ENCODE measurements at regions not wholly inside any gene's neighbourhood (a gene's known extent, or its start where the extent isn't known, plus 50 kb on each side); places are given as distances from the start of the nearest gene placed in this dataset.
"Not testable (repeated sequence)": the region's sequence is repeated elsewhere in the genome, so short reads cannot be mapped to it uniquely, and the experiment has no call there.

DNA sequence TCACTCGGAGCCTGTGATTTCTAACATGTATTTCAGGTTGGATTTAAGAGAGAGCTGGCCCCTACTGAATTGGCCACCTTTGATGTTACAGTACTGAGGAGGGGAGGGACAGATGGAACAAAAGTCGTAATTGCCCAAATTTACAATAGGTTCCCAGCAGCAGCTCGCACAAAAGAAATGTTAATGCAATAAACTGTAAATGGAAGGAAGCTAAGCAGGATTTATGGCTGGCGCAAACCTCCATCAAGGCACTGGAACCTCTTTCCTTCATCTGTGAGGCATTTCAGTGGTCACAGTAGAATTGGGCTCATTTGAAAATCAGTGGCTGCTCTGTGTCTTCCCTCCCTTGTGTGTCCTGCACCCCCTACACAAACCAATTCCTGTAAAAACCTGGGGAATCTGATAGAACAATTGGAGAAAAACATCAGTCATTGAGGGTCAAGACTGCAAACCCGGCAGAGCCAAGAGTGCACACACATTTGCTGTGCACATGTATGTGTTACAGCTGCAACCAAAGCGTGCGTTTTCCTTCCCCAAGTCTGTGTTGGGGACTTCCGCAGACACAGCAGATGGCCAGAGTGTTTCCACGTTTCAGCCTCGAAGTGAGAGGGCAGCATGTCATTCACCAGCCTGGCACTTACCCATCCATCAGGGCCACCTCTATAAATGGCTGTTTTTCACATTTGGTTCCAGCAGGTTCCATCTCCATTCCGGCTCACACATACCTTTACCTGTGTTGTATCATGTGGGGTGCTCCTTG lies 192.8 kb downstream of the TM9SF2 start:
- no peak for DNase-seq

DNA sequence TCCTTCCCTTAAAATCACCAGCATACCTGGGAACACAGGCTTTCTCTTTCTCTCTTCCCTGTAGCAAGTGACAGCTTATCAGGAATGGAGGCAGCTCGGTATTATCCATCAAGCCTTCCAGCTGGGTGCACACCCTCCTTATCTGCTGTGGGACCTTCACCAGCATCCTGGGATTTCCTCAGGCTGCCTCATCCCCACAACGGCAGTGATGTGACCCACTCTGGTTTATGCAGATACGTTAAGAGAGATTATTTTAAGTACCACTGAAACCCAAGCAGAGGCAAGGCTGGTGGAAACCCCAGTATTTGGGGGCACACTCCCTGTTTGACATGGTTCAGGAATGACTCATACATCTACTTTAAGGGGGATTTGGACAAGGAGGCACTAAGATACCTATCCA lies 192.1 kb downstream of the TM9SF2 start:
- no peak for DNase-seq

DNA sequence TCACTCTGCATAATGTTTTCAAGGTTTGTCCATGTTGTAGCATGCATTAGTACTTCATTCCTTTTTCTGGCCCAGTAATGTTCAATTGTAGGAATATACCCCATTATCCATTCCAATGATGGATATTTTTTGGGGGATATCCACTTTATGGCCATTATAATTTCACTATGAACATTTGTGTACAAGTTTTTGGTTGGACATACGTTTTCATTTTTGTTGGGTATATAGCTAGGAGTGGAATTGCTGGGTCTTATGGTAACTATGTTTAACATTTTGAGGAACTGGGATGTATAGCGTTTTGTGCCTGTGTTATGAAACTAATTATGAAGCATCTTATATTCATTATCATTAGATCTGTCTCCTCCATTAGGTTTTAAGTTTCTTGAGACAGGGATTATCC lies 191.6 kb downstream of the TM9SF2 start:
- DNase-seq, result no peak

DNA sequence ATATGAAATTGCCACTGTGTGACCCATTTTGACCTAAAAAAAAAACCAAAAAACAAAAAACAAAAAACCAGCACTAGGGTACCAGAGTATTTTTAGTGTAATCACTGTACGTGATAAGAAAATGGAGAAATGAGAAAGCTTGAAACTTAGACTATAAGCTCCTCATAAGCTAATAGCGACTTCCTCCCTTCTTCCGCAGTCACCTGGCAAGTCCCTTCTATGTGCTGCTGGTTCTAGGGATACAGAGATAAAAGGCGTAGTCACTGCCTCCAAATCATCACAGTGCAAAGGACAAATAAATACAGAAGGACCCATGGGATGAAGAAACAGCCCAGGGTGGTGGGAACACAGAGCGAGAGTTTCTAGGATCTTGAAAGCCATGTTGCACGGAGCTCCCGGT lies 190.3 kb downstream of the TM9SF2 start:
- DNase-seq, result no peak

DNA sequence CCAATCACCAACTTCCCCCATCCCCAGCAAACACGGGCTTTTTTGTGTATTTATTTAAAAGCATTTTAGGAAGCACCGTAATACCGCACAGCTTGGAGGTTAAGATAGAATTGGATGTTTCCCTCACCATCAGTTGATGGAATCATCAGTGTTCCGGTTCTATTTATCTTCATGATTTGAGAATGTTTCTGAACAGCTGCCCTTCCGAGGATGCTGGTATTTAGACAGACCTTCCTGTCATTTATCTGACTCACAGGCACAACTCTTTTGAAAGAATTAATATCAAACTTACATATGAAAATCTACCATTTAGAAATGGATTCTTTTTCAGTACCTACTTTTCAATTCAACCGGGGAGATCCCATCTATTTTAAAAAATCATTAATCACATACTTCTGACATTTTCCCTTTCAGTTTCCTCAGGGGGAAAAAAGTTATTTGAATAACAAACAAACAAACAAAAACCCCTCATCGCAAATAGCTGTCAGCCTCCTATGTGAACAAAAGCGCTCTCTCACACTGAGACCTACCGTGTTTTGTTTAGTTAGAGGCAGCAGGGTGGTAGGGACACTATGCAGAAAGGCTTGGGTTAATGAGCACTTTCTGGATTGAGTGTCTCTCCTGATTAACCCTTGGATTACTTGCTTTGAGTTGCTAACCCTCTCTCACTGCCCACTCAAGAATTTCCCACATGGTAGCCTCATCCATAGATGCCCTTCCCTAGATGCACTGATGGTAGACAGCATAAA lies 189.3 kb downstream of the TM9SF2 start:
- DNase-seq, result no peak

DNA sequence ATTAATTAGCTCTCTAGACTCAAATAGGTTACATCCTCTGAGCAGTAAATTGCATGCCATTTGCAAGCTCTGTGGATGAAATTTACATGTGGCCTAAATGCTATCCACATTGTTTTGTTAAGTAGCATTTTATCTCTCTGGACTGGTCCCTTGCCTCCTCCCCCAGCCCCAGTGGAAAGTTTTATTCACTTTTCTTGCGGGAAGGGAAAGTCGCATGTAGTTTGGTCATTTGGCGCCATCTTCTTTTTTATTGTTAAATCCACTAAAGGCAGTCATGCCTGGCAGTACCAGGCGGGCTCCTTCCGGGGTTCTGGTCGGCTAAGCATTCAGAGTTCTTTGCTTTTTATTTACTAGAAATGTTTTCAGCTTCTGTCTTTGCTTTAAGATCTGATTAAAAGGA lies 188.7 kb downstream of the TM9SF2 start:
- no peak for DNase-seq

DNA sequence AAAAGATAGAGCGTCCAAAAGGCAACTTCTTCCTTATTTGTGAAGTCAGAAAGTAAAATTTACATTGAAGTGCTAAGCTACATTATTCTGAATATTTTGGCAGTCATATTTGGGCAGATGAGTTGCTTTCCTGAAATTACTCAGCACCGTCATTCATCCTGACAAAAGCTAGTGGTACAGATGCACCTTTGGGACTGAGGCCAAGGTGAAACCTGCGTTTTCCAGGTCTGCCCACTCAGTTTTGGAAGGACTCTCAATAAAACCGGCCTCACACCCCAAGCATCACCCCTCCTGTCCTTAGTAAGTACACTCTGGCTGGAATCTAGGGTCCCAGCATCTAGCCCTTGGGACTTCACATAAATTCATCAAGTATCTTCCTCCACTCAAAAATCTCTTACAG lies 187.5 kb downstream of the TM9SF2 start:
- no peak for DNase-seq

DNA sequence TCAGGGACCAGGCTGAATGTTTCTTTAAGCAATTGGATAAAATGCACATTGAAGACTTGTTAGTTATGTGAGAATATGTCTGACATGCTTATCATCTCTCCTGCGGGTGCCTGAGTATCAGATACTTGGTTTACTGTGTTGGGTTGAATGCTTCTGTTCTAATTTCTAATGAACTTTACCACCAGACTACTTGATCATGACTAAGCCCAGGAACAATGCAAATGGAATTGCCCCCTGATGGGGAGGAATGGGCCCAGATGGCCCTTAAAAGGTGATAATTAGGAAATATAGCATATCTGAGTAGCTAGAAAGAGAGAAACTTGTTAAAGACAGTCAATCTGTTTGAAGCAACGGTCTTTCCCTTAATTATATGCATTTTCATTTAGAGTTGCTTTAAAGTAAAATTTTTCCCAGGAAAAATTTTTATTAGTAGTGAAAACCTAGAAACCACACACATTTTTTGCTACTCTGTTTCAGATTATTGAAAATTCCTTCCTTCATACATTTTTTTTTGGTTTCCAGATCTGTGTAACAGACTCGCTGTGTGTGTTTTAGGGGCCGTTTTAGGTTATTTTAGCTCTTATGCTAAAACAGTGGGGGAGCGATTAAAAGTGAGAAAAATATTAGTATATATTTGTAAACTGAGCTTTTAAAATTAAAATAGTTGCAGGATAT lies 186.6 kb downstream of the TM9SF2 start:
- no peak for DNase-seq

DNA sequence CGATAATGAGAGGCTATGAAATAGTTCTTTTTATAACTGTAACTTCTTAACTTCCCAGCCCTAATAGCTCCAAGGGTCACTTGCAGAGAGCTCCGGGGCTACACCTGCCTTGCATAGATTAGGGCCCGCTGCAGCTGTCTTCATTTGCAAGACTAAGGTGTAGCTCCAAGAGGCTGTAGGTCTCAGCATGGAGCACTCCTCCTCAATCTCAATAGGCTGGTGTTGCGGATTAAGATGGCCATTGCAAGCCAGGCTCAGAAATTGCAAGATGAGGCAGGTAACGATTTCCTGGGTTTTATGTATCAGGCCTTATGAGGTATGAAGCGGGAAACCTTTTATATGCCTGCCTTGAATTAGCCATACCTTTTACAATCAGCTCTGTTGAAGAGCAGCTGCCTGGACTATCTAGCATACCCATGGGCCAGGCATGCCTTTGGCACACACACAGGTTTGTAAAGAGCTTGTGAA lies 185.7 kb downstream of the TM9SF2 start:
- DNase-seq, result no peak

DNA sequence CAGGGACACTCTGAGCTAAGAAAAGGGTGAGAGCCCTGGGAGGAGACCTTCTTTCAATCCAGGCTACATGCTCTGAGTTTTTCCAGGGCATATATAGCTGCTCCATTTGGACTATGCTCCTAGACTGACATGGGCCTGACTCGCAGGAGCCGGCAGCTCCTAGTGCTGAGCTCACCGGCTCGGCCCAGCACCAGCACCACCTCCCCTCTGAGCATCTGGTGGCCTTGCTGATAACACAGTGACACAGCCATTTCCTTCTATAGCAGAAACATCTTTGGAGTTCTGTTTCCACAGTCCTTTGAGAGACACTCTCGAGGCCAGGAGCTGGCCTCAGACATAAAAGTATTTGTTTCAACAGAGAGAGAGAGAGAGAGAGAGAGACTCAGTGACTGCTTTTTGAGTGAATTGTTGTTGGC lies 184.9 kb downstream of the TM9SF2 start:
- no peak for DNase-seq

DNA sequence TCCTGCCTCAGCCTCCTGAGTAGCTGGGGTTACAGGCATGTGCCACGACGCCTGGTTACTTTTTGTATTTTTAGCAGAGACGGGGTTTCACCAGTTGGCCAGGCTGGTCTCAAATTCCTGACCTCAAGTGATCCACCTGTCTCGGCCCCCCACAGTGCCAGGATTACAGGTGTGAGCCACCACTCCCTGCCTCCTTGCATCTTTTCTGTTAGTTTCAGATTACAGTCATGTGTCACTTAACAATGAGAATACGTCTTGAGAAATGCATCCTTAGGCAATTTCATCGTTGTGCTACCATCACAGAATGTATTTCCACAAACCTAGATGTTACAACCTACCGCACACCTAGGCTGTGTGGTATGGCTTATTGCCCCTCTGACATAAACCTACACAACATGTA lies 180.4 kb downstream of the TM9SF2 start:
- no peak for DNase-seq

DNA sequence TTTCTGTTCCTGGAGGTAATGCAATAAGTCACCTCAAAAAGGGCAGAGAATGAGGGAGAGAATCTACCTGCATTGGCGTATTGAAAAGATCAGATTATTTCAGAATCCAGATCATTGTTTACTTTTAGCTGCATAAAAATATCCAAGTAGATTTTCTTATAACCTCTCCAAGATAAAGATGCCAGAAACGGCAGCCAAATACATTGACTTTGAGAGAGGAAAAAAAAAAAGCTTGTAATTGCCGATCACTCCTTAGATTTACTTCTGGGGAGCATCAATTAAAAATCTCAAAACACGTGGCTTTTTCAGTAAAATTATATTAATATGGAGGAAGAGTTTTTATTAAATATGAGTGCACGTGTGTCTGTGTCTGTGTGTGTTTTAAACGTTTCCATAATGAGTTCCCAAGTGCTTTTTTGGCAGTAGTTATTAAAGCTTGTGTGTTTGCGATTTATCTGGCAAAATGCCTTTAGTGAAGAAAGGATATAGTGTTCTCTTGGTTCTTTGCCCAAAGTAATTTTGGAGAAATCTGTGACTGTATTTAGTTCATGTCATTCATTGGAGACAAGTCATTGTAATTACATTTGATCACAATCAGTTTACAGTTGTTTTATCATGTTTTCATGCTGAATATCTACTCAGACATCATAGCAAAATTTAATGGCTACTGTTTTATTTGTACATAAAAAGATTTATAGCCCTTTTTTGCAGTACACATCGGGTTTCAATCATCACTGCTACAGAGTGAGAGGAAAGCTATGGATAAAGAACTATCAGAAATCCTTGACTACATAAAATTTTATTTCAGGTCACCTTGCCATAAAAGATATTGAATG lies 176.1 kb downstream of the TM9SF2 start:
- no peak for DNase-seq

DNA sequence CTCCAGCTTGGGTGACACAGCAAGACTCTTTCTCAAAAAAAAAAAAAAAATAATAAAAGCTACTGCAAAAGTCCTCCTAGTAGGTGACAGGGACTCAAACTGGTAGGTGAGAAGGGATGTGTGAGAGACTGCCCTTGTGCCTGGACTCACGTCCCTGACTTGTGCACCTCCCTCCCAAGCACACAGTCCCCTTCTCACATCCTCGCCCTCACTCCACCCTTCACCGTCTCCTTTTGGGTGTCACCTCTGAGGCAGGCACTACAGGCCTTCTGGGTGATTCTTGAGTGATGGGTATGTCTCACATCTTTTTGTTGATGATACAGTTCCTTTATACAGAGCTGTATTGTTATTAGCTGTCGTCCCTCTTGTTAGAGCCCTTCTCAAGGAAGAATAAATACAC lies 170.5 kb downstream of the TM9SF2 start:
- no peak for DNase-seq

DNA sequence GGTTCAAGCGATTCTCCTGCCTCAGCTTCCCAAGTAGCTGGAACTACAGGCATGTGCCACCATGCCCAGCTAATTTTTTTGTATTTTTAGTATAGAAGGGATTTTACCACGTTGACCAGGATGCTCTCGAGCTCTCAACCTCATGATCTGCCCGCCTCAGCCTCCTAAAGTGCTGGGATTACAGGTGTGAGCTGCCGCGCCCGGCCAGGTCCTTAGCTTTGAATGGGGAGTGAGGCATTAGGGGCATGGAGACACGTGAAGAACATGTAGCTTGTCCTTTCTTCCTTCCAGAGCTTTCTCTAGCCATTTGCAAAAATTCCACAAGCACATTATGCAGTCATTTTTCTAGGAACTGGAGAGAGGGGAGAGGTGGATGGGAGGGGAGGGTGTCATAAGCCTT lies 167.8 kb downstream of the TM9SF2 start:
- DNase-seq, result not testable (repeated sequence)

DNA sequence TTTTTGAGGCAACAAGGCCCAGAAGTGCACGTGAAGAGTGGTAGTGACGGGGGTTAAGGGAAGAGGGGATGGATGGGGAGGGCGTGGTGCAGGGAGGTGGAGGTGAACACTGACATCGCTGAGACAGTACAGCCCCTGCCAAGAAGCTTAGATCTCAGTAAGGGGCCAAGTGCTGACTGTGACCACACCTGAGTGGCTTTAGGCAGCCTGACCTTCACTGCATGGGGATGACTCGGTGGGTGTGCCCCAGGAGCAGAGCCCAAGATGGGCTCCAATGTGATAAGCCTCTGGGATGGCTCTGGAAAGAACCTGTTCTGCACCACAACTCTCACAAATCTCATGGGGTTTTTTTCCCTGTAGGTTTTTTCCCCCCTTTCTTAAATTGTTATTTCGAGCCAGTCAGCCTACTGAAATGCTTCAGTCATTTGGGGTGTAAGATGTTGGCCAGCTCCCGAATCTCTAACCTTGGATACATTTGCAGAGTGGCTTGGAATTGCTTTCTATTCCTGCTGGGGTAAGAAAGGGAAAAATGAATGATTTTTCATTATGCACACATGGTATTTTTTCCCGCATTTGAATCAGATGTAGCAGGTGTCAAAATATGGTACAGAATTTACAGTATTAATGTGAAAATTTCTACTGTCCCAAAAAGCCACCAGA lies 165.0 kb downstream of the TM9SF2 start:
- DNase-seq, result no peak

DNA sequence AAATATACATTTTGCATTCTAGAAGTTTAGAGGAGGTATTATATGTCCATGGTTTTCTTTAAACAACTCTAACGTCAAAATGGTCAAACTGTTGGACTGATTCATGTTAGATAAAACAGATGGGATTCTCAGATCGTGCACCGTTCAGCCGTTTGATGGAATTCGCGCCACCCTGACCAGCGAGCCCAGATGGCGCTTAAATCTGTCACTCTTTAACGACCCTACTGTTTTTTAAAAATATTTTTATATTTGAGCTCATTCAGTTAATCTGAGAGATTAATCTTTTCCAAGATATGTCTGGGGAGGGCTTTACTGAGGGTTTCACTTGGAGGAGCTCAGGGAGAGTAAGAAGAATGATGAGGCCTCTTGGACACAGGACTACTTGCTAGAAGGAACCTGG lies 164.4 kb downstream of the TM9SF2 start:
- no peak for DNase-seq

DNA sequence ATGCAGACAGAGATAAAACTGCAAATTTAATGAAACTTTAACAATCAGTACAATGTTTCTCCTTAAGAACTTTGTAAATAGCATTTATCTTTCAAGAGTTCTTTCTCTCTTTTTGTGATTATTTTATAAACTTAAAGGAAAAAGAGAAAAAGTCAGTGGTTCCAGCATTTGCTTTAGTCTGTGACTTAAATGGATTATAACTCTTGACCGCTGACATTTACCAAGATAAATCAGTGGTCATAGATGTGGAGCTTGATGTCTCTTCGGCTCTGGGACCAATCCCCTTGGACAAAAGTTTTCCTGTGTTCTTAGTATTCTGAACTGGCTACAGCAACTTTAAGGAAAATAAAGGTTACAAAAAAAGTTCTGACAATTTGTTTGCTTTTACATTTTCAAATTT lies 162.6 kb downstream of the TM9SF2 start:
- no peak for DNase-seq

DNA sequence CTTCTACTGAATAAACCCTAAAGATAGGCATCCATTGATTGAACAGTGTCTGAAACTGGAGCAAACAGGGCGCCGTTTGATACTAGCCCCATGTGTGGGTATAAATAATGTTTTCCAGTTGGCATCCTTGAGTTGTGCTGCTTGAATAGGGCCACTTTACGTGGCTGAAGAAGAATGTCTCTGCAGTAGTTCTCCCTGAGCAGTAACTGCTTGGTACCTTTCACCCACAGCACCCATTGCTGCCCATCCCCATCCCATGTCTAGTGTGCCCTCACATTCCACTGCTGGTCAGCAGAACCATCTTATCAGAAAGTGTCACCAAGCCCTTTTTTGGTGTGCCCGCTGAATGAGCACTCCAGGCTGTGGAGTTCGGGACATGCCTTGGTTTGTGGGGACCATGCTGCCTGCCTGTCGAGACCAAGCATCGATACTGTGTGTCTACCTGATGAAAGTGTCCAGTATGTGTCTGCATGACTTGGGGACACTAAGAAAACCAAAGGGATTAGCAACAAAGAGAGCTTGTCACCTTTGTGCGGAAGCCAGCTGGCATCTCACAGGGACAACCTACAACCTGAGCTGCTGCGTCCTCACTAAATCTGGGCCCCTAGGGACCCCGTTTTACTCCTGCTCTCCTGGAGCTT lies 162.0 kb downstream of the TM9SF2 start:
- no peak for DNase-seq

DNA sequence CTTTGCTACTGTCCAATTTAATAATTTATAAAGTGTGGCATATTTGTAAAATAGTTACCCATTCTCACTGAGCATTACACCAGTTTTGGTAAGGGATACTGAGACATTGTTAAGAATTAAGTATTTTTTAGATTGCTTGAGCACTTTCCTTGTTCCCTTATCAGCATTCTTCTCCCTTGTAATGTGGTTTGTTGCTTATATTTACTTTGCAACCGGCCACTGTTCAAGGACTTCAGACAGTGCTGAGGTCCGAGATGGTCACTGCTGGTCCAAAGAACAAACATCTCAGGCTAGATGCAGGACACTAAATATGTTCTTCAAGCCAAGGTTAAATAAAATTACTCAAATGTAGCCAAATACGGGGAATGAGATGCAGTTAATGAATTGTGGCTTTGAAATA lies 161.4 kb downstream of the TM9SF2 start:
- no peak for DNase-seq

DNA sequence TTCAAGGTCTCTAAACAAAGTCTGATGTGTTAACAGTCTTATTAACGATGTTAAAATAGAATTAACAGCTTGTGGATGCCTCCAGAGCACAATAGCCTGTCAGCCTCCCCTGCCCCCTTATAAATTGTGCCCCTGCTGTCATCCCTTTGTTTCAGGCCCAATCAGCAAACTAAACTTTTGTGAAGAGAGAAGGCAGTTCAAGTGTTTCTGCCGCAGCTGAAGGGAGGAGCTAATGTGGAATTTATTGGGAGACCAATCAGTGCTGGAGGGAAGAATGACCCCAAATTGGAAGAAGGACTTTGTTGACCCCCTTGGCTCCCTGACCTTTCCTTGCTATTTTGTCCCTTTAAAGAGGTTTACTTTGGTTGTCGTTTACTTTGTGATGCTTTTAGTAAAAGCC lies 160.5 kb downstream of the TM9SF2 start:
- DNase-seq, result no peak

DNA sequence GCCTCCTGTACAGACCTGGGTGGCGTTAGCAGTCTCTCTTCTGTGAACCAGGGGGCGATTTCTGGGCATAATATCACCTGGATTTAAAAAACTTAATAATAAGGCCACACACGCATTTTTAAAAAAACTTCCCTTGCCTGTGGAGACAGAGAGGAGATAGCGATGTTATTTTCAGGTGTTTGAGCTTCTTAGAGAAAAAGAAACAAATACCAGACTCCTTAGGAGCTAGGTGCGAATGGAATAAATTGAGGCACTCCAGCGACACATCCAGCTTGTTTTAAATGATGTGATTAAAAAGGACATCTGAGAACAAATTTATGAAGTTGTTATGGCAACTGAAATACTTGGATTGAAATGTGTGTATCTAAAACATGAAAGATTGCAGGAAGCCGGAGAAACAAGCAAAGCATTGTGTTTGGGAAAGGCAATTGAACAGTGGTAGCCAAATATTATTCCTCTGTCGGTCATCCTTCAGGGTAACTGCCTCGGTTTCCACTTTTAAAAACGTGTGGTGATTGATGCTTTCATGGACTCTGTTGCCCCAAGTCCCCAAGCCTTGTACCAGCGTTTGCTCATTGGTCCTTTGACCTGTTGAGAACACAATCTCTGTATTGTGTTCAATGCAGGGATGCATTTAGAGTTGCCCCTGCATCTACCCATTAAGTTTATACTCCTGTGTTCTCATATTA lies 158.7 kb downstream of the TM9SF2 start:
- no peak for DNase-seq

Measured in stimulated activated CD4-positive, alpha-beta T cell treated with anti-CD3 and anti-CD28 coated beads, Interleukin-1b, Interleukin-23, amount 100 ng/mL, for 48 hours (primary cell).